ENCODE measurements at regions not wholly inside any gene's neighbourhood (a gene's known extent, or its start where the extent isn't known, plus 50 kb on each side); places are given as distances from the start of the nearest gene placed in this dataset.

- DNase-seq: no peak
Observed at GRCh38 chr20:63127700-63128364, 88.1 kb downstream of the YTHDF1 start.

DNA sequence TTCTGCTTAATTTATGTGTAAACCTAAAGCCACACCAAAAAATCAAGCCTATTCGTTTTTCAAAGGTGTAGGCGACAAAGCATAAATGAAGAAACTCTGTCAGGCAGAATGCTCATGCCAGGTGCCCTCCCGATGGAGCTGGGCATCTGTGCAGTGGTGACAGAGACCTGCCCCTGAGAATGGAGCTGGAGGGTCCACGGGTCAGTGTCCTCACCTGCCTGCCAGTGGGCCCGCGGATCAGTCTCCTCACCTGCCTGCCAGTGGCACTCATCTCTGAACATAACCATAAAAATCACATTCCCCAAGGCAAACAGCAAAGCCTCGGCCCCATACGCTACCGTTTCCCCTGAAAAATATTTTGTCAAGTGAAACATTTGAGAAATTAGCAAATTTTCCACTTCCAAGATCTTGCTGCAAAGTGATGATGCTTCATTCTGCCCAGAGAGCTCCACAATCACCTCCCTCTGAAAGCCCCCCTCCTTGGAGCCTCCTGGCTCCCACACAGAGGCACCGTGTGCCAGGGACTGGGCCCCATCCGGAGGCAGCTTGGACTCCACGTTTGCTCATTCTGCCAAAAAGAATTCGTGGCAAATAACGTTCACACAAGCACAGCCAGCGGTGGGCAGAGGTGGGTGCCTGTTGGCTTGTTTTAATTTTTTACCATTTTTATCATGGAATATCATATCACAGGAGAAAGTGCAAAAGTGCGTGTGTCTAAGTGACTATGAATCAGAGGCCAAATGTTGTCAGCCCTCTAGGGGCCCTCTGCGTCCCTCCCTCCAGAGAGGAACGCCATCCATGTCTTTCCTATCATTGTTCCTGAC lies 88.8 kb downstream of the YTHDF1 start:
- no peak for DNase-seq

- no peak for DNase-seq
Observed at GRCh38 chr20:63125838-63126601, 89.9 kb downstream of the YTHDF1 start.

DNA sequence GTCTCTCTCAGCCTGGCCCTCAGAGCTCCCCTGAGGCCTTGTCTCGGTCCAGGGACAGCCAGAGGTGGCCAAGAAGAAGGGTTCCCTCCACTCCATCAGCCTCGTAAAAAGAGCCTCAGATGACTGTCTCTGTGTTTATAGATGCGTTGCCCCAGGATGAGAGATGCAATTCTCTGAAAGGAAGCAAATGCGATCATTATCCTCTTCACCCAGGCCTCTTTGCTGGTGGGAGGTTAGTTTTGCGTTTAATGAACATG lies 90.4 kb downstream of the YTHDF1 start:
- no peak for DNase-seq

- DNase-seq: no peak
Observed at GRCh38 chr20:63124782-63125580, 91.0 kb downstream of the YTHDF1 start.

DNA sequence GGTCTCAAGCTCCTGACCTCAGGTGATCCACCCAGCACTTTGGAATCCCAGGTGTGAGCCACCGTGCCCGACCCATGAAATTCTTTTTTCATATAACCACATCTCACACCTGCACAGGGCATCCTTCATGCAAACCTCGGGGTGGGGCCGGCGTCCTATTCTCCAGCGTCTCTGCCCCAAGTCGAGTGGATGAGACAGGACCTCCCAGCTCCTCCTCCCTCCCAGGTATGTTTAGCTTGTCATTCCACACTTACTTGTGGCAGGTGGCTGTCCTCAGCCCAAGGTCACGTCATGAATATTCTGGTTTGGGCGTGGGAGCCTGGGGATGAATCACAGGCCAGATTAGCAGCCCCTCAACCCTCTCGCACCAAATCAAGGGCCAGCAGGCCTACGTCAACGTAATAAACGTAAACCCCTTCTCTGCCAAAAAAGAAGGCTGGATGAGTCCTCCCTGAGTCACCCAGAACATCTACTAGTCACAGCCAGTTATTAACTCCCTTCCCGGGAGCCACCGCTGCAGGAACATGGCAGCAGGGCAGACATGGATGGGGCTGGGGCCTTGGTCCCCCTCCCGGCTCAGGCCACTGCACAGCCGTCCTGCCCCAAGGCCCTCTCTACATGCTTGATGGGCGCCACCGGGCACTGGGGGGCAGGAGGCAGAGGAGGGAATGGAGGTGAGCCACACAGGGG lies 91.7 kb downstream of the YTHDF1 start:
- no peak for DNase-seq

DNA sequence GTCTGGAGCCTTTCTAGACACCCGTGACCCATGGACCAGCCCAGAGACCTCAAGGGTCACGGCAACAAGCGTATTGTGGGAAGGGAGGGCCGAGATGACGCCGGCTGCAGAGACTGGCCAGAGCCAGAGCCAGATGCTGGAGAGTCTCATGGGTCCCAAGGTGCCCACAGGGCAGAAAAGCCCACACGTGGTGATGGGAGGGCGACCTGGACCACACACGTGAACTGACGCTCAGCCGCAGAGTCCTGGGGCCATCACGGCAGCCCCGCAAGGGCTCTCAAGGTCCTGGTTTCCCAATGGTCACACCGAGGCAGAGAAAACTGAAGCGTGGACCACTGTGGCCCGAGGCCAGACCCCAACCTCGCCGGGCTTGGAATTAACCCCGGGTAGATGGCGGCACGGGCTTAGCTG lies 92.6 kb downstream of the YTHDF1 start:
- no peak for DNase-seq

- no peak for DNase-seq
Observed at GRCh38 chr20:63122626-63123025, 93.3 kb downstream of the YTHDF1 start.

DNA sequence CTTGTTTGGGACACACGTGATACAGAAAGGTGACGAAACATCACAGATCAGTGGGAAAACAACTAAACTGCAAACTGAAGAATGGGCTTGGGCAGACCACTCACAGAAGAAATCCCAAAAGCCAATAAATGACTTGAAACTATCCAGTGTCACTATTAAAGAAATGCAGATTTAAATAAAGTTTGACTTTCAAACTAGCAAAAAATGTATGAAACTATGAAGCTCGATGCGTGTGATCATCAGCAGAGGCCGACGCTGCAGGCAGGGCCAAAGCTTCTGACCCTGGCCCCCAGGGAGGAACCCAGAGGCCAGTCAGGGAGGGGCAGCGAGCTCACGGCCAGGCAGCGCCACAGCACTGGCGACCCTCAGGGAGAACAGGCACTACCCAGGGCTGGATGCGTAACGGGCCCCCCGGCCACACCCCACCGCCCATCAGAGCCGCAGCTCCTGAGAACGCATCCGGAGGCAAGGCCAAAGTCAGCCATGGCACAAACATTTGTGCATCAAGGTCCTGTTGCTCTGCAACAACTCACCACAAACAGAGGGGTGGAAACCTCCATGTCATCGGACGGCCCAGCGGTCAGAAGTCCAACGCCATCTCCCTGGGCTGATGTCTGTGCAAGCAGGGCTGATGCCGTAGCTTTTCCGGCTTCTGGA lies 94.1 kb downstream of the YTHDF1 start:
- DNase-seq: no peak

DNA sequence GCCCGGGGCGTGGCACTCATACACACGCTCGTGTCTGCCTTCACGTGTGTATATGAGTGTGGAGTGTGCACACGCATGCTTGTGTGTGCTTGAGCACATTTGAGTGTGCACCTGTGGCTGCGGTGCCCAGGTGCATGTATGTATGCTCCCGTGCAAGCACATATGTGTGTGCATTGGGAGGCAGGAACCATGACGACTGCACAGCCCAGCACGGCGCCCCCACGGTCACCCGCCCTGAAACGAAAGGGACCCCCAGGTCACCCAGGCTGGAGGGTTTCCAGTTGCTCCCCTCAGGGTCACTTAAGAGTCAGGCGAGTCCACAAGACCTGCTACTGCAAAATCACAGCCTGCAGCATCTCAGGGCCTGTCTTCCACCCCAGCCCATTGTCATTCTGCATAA lies 94.7 kb downstream of the YTHDF1 start:
- DNase-seq: no peak

DNA sequence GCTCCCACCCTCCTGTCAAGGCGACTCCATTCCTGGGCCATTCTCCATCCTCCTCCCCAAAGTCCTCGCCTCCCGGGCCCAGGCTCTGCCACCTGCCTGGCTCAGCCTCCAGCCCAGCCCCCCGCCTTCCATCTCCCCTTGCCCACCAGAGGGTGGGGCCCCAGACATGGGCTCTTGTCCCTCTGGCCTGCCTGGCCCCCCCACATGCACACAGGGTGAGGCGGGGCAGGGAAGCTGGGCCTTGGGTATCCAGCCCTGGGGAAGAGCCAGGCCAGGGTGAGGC lies 95.2 kb downstream of the YTHDF1 start:
- DNase-seq: no peak

DNA sequence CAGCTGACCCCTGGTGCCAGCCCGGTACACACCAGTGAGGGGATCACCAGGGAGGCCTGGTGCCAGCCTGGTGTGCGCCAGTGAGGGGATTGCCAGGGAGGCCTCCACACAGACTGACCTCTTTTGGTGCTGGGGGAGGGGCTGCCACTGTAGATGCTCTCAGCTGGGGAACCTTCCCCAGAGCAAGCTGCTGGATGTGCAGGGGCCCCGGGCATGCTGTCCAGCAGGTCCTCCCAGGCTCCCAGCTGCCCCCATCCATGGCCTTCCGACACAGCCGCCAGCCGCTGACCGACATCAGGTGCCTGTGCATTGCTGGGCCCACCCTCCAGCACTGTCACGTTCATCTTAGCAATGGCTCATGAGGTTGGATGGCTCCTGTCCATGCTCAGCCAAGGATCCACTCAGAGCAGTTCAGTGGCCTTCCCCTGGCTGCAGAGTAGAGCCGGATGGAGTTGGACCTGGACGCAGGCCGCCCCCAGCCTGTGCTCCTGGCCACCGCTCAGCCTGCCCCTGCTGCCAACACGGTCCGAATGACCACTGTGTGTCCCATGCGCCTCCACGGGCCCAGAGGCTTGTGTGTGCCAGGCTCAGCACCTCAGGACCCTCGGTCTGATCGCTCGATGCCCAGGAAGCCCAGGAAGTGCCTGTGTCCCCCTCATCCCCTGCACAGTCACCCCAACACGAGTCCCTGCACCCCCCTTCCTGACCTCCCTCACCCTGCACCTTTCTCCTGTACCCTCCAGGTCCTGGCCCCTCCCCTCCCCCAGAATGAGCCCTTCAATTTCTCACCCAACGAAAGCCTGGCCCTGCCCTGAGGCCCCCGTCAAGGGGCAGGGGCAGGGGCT lies 95.7 kb downstream of the YTHDF1 start:
- DNase-seq: no peak

DNA sequence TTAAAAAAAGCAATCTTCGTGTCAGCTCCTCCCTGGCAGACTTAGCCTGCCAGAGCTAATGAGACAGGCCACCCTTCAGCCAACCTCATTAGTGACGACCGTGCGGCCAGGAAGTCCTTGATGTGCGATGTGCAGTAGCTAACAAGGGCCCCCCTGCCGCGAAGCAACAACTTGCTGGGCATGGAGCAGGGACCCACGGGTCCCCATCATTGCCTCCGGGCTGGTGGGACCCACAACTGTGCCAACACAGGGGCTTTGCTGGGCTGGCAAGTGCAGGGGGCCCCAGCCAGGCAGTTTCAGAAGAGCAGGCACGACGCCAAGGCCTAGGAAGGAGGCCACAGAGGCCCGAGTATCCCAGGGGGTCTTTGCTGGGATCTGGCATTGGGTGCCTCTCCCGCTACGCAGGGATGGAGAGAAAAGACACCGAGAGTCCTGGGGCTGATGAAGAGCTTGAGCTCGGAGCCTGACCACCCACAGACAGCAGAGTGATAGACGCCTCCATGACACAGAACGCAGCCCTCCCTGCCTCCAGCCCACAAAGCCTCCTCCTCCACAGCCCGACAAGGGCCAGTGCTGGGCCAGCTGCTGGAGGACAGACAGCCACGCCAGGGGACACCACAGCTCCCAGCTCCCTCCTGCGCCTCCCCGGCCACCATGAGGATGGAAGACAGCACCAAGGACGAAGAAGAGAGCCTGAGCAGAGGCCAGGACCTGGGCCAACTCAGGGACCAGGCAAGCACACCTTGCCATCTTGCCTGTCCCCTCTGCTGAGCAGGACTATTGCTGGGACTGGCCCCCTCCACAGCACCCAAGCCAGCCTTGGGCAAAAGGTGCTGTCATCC lies 96.6 kb downstream of the YTHDF1 start:
- no peak for DNase-seq

DNA sequence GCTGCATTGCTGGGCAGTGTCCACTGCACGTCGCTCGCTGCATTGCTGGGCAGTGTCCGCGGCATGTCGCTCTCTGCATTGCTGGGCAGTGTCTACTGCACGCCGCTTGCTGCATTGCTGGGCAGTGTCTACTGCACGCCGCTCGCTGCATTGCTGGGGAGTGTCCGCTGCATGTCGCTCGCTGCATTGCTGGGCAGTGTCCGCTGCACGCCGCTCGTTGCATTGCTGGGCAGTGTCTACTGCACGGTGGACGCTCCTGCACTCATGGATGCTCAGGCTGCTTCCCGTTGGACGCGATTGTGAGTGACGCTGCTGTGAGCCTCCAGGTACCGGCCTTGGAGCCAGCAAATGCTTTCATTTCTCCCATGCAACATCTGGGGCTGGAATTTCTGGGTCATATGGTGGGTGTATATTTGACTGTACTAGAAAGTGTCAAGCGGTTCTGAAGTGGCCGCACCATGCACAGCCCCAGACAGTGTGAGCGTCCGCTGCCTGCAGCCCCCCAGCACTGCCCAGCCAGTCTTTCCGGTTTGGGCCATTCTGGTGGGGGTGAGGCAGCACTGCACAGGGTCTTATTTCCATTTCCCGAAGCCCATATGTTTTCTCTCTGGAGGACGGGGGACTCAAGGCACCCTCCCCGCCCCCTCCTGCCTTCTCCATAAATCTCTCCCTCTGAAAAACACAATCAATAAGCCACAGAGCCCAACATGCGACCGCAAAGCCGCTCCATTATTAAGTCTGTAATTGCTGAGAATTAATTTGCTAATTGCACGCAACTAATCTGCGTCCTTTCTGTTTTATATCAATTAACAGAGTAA lies 97.4 kb downstream of the YTHDF1 start:
- no peak for DNase-seq

DNA sequence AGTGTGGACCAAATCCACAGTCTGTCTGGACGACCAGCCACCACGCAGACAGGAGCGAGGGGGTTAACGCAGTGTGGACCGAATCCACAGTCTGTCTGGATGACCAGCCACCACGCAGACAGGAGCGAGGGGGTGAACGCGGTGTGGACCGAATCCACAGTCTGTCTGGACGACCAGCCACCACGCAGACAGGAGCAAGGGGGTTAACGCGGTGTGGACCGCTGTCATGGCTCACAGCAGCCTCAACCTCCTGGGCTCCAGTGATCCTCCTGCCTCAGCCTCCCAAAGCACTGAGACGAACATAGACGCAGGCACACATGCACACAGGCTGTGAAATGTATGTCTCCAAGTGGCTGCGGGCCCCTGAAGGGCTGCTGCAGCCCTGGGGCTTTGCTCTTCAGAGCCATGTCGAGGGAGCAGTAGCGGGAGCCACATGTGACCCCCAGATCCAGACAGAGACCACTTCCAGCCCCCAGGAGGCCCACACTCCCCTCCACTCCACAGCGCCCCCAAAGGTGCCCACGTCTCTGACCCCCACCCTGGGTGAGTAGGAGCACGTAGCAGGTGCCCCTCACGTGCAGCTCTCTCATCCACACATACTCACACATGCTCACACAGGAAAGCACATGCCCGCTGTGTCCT lies 98.1 kb downstream of the YTHDF1 start:
- no peak for DNase-seq

- no peak for DNase-seq
Observed at GRCh38 chr20:63117151-63117550, 98.8 kb downstream of the YTHDF1 start.

DNA sequence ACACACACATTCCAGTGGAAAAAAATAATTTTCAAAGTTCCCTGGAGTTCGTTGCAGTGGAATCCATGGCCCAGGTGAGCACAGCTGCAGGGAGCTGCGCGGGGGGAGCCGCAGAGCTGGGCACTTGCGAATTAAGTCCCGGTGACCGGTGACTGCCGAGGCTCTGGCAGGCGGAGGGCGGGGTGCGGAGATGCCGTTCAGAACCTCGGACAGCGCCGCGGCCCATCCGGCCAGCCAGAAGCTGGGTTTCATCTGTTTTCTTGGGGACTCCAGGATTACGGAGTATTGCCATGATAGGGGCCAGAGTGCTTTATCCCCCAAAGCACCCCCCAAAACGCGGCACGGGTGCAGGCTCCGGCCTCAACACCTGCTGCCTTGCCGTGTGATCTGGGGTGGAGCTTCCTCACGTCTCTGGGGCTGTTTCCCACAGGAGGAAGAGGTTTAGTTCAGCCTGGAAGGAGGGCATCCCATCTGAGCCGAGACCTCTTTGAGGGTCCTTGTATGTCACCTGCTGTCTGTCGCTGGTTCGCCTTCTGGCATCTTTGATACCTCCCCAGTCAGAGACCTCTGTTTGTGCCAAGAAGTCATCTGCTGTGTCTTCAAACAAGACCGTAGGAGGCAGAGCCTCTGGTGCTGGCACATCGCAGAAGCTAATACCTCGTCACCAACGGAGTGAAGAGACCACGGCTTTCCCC lies 99.4 kb downstream of the YTHDF1 start:
- no peak for DNase-seq
